ENCODE measurements at regions not wholly inside any gene's neighbourhood (a gene's known extent, or its start where the extent isn't known, plus 50 kb on each side); places are given as distances from the start of the nearest gene placed in this dataset.

DNA sequence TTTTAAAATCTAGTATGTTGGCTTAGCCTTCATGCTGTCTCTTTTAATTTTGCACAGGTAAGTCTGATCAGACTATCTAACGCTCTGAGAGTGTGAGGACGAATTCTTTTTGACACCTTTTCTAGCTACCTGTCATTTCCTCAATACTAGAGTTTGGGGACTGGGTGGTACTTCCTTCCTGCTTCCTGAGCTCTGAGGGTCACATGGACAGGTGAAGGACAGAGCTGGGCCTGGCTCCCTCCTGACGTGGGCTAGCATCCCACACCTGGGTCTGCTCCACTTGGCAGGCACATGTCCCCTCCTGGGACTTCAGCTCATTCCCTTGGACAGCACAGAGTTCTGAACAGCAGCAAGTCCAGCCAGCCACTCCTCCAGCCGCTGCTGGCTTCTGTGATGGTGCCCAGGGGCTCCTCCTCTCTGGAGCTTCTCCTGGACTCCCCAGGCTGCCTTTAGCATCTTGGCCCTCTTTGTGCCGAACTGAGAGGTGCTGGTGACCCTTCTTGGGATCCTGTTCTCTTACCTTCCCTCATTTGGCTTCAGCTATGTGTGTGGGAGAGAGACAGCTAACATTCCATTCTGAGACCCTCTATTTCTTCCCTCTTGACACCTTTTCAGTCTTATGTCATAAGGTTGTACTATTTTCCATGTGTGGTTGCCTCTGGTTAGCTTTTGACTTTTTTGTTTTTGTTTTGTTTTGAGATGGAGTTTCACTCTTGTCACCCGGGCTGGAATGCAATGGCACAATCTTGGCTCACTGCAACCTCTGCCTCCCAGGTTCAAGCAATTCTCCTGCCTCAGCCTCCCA is 106.9 kb downstream of the B3GNT2 start:
- TF ChIP-seq POLR2A (IDR thresholded peaks at IDR 0.05; ENCODE audit: low read depth, low read length) (no peak), TAF1 (IDR thresholded peaks at IDR 0.05; ENCODE audit: borderline replicate concordance, low read depth, low read length) (no peak)
